ENCODE measurements at regions not wholly inside any gene's neighbourhood (a gene's known extent, or its start where the extent isn't known, plus 50 kb on each side); places are given as distances from the start of the nearest gene placed in this dataset.
A peak's percentile ranks its signal among the peaks of the same experiment; 100 is the strongest.

DNA sequence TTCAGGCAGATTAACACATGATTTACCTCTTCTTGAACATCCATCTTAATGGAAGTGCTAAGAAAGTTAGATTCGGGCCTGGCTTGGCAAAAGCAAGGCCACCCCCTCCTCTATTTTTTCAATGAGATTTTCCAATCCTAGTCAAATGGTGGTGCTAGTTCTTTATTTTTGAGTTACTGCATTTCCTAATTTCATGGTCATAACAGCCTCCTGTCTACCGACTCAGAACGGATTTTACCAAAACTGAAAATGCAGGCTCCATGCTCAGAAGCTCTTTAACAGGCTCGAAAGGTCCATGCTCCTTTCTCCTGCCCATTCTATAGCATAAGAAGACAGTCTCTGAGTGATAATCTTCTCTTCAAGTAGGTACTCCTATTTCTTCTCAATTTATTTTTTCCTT is 117.2 kb upstream of the ESR1 start:
- TF ChIP-seq CTCF (conservative IDR thresholded peaks at IDR 0.05; ENCODE audit: low read length) (peak; percentile 21; the same call in 1 of the 2 replicates), EZH2phosphoT487 (IDR thresholded peaks at IDR 0.05; ENCODE audit: borderline replicate concordance, low read depth, low read length) (no peak)

Measured in OCI-LY7 (cell line).